NB4 (cell line): ENCODE measurements at regions not wholly inside any gene's neighbourhood (a gene's known extent, or its start where the extent isn't known, plus 50 kb on each side); places are given as distances from the start of the nearest gene placed in this dataset.

Experiments
- DNase-seq: peaks from one replicate; pipeline ENCODE4 v3.0.0; 2010; ENCODE audit warnings: low read depth
- H3K4me3 ChIP-seq: one replicate; pipeline ENCODE4 v1.5.1; 2011; ENCODE audit warnings: mild to moderate bottlenecking, low read depth, low read length, moderate library complexity
- MYC ChIP-seq: IDR thresholded peaks from 2 replicates; pipeline ENCODE4 v1.6.1; 2011; ENCODE audit warnings: low read depth, low read length
- POLR2A ChIP-seq: IDR thresholded peaks from 2 replicates; pipeline ENCODE4 v1.6.1; 2011; ENCODE audit warnings: mild to moderate bottlenecking; ENCODE audit not compliant: insufficient read length; ENCODE audit errors: extremely low read depth
- TF ChIP-seq, protein P1 (sequence below): IDR thresholded peaks from 2 replicates; pipeline ENCODE4 v1.6.1; 2011; ENCODE audit warnings: low read depth, low read length
- TF ChIP-seq, protein P2 (sequence below): IDR thresholded peaks from one replicate; pipeline ENCODE4 v1.5.1; 2012; ENCODE audit warnings: low read depth, low read length

DNA sequence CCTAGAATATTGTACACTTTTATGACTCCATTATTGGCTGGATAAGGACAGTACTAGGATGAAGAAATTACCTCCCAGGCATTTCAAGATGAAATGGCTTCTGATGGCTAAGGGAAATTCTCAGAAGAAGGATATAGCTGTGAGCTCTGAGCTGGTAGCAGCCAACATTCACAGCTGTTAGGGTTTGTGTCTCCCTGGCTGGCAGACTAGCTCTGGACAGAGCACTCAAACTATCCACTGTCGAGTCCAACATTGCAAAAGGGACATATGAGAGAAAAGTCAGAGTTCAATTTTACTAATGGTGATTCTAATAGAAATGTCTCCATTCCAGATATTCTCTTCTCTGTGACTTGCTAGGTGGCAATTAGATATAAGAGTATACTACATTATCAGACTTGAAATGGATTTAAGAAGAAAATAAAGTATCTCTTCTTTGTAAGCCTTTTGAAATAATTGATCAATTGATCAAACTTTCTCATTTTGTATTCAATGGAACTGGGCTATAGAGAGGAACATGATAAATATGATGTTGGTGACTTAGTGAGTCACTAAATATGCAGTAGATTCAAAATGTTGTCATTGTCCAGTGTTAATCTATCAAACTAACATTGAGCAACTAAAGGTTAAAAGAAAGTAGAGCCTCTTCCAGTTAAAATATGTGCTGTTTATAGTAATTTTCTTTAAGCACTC lies 1920.3 kb downstream of the SUCLG1 start:
- H3K4me3 ChIP-seq: no peak overlapping the region
- no peak for DNase-seq
- TF ChIP-seq, protein P1, sequence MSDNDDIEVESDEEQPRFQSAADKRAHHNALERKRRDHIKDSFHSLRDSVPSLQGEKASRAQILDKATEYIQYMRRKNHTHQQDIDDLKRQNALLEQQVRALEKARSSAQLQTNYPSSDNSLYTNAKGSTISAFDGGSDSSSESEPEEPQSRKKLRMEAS: no peak
- TF ChIP-seq, protein P2, sequence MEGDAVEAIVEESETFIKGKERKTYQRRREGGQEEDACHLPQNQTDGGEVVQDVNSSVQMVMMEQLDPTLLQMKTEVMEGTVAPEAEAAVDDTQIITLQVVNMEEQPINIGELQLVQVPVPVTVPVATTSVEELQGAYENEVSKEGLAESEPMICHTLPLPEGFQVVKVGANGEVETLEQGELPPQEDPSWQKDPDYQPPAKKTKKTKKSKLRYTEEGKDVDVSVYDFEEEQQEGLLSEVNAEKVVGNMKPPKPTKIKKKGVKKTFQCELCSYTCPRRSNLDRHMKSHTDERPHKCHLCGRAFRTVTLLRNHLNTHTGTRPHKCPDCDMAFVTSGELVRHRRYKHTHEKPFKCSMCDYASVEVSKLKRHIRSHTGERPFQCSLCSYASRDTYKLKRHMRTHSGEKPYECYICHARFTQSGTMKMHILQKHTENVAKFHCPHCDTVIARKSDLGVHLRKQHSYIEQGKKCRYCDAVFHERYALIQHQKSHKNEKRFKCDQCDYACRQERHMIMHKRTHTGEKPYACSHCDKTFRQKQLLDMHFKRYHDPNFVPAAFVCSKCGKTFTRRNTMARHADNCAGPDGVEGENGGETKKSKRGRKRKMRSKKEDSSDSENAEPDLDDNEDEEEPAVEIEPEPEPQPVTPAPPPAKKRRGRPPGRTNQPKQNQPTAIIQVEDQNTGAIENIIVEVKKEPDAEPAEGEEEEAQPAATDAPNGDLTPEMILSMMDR: no peak
- TF ChIP-seq MYC (no peak), POLR2A (no peak)

DNA sequence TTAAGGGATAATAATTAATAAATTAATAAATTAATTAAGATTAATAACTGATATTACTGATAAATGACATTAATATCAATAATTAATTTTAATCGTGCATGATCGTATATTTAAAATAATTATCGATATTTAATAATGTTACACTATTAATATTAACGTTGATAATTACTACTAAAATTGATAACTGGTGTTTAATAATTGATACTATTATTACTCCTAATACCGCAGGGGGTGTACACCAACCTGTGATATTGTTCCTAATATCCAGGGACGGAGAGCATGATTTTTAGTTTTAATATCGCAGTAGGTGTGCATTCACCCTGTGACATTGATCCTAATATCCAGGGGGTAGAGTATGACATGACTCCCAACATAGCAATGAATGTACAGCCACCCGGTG lies 1930.8 kb downstream of the SUCLG1 start:
- no peak overlapping the region for H3K4me3 ChIP-seq
- TF ChIP-seq POLR2A: no peak
- TF ChIP-seq, protein P1: no peak
- TF ChIP-seq, protein P2: no peak
- no peak for TF ChIP-seq MYC
- no peak for DNase-seq

DNA sequence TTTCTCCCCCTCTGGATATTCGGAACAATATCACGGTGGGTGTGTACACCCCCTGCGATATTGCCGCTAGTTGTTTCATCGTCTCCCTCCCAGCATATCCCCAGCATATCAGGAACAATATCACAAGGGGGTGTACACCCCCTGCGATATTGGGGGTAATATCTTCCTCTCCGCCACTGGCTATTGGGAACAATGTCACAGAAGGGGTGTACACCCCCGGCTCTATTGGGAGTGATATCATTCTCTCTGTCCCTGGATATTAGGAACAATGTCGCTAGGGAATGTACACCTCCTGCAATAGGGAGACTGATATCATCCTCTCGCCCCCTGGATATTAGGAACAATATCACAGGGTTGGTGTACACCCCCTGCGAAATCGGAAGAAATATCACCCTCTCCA lies 1932.0 kb downstream of the SUCLG1 start:
- DNase-seq: no peak
- TF ChIP-seq, protein P1: no peak
- TF ChIP-seq, protein P2: no peak
- TF ChIP-seq POLR2A (no peak), MYC (no peak)
- no peak overlapping the region for H3K4me3 ChIP-seq

DNA sequence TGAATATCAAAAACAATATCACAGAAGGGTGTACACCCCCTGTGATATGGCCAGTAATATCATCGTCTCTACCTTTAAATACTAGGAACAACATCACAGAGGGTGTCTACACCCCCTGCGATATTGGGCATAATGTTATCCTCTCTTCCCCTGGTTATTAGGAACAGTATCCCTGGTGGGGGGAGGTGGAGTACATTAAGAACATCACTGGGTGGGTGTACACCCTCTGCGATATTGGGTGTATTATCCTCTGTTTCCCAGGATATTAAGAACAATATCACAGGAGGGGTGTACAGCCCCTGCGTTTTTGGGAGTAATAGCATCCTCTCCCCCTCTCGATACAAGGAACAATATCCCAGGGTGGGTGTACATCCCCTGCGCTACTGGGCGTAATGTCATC lies 1932.8 kb downstream of the SUCLG1 start:
- H3K4me3 ChIP-seq: no peak overlapping the region
- no peak for DNase-seq
- TF ChIP-seq, protein P1: no peak
- no peak for TF ChIP-seq POLR2A
- no peak for TF ChIP-seq MYC
- TF ChIP-seq, protein P2: no peak

DNA sequence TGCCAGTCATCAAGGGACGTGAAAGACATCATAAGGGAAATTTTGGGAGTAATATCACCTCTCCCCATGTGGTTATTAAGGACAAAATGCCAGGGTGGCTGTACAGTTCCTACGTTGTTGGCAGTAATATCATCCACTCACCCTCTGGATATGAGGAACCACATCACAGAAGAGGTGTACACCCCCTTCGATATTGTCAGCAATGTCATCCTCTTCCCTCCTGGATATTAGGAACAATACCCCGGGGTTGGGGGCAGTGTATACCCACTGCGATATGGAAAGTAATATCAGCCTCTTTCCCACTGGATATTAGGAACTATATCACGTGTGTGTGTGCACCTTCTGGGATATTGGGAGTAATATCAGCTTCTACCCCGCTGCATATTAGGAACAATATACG lies 1933.3 kb downstream of the SUCLG1 start:
- no peak overlapping the region for H3K4me3 ChIP-seq
- no peak for DNase-seq
- TF ChIP-seq POLR2A (no peak), MYC (no peak)
- TF ChIP-seq, protein P1: no peak
- TF ChIP-seq, protein P2: no peak

DNA sequence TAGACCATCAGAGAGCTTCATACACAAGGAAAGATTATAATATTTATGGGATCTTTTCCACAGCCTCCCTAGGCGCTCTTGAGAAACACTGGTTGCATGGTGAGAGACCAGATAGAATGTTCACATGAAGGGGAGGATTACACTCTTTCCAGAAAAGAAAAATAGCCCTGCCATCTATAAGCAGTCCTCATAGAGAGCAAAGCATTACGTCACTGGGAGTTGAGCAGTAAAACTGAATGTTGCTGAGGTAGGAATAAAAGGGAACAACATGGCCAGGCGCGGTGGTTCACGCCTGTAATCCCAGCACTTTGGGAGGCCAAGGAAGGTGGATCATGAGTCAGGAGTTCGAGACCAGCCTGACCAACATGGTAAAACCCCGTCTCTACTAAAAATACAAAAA lies 1934.3 kb downstream of the SUCLG1 start:
- TF ChIP-seq MYC: no peak
- TF ChIP-seq, protein P1: no peak
- no peak for TF ChIP-seq POLR2A
- TF ChIP-seq, protein P2: no peak
- no peak overlapping the region for H3K4me3 ChIP-seq
- no peak for DNase-seq
